Type B pancreatic cell (in vitro differentiated cells): ENCODE measurements at regions not wholly inside any gene's neighbourhood (a gene's known extent, or its start where the extent isn't known, plus 50 kb on each side); places are given as distances from the start of the nearest gene placed in this dataset.

Experiments used
- DNase-seq: peaks from one replicate; pipeline ENCODE4 v3.0.0; 2021; ENCODE audit warnings: mixed read lengths; ENCODE audit not compliant: unreplicated experiment; ENCODE audit errors: extremely low spot score
- H3K27ac Mint-ChIP-seq: 2 replicates; pipeline ENCODE4 v1.8.0; 2021; ENCODE audit warnings: mild to moderate bottlenecking, mixed read lengths
- H3K27me3 Mint-ChIP-seq: 2 replicates; pipeline ENCODE4 v1.8.0; 2021; ENCODE audit warnings: mixed read lengths
- H3K36me3 Mint-ChIP-seq: 2 replicates; pipeline ENCODE4 v1.8.0; 2021; ENCODE audit warnings: mixed read lengths
- H3K4me1 Mint-ChIP-seq: one replicate; pipeline ENCODE4 v1.8.0; 2021; ENCODE audit warnings: mixed read lengths; ENCODE audit not compliant: unreplicated experiment
- H3K4me3 Mint-ChIP-seq: 2 replicates; pipeline ENCODE4 v1.8.0; 2021; ENCODE audit warnings: mild to moderate bottlenecking, mixed read lengths
- H3K9me3 Mint-ChIP-seq: 2 replicates; pipeline ENCODE4 v1.8.0; 2021; ENCODE audit warnings: mixed read lengths
- TF ChIP-seq, protein P1 (sequence below): fragments of 200-600 bp; sonication (generic); conservative IDR thresholded peaks from 2 replicates; pipeline ENCODE4 v1.5.0; 2021; ENCODE audit warnings: antibody characterized with exemption, mild to moderate bottlenecking

DNA sequence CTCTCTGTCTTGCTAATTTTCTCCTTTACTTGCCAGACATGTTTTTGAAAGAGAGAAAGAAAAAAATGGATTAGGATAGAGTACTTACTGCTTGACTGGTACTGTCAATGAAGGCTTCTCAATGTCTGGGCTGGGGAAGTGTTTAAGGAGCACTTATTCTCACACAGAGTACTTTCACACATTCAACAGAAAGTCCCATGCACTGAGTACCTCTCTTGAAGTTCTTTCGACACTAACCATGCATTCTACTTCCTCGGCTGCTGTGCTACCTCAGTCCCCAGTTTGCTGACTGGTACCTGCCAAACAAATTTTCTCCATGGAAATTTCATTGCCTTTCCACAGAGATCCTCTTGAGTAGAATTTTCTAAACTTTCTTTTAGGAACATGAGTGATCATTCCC is 281.9 kb downstream of the RBM26 start:
- H3K4me3 Mint-ChIP-seq: no peak overlapping the region
- no peak overlapping the region for H3K27ac Mint-ChIP-seq
- TF ChIP-seq, protein P1, sequence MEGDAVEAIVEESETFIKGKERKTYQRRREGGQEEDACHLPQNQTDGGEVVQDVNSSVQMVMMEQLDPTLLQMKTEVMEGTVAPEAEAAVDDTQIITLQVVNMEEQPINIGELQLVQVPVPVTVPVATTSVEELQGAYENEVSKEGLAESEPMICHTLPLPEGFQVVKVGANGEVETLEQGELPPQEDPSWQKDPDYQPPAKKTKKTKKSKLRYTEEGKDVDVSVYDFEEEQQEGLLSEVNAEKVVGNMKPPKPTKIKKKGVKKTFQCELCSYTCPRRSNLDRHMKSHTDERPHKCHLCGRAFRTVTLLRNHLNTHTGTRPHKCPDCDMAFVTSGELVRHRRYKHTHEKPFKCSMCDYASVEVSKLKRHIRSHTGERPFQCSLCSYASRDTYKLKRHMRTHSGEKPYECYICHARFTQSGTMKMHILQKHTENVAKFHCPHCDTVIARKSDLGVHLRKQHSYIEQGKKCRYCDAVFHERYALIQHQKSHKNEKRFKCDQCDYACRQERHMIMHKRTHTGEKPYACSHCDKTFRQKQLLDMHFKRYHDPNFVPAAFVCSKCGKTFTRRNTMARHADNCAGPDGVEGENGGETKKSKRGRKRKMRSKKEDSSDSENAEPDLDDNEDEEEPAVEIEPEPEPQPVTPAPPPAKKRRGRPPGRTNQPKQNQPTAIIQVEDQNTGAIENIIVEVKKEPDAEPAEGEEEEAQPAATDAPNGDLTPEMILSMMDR: no peak
- H3K36me3 Mint-ChIP-seq: no peaks in the 10 kb centered on the region
- H3K9me3 Mint-ChIP-seq: no peaks in the 10 kb centered on the region
- H3K27me3 Mint-ChIP-seq: no peaks in the 10 kb centered on the region
- no peak for DNase-seq
- H3K4me1 Mint-ChIP-seq: no peaks in the 10 kb centered on the region

- no peak overlapping the region for H3K27ac Mint-ChIP-seq
- DNase-seq: no peak
- TF ChIP-seq, protein P1: no peak
- no peaks in the 10 kb centered on the region for H3K27me3 Mint-ChIP-seq
- H3K9me3 Mint-ChIP-seq: no peaks in the 10 kb centered on the region
- H3K36me3 Mint-ChIP-seq: no peaks in the 10 kb centered on the region
- no peaks in the 10 kb centered on the region for H3K4me1 Mint-ChIP-seq
- H3K4me3 Mint-ChIP-seq: no peak overlapping the region
These were observed 284.8 kb downstream of the RBM26 start for GRCh38 chr13:79121286-79121685.

- DNase-seq: no peak
- Mint-ChIP-seq H3K9me3 (no peaks in the 10 kb centered on the region), H3K27me3 (no peaks in the 10 kb centered on the region), H3K4me3 (no peak overlapping the region), H3K36me3 (no peaks in the 10 kb centered on the region), H3K4me1 (no peaks in the 10 kb centered on the region), H3K27ac (no peak overlapping the region)
- TF ChIP-seq, protein P1: no peak
These were observed 286.4 kb downstream of the RBM26 start for GRCh38 chr13:79119578-79120107.

DNA sequence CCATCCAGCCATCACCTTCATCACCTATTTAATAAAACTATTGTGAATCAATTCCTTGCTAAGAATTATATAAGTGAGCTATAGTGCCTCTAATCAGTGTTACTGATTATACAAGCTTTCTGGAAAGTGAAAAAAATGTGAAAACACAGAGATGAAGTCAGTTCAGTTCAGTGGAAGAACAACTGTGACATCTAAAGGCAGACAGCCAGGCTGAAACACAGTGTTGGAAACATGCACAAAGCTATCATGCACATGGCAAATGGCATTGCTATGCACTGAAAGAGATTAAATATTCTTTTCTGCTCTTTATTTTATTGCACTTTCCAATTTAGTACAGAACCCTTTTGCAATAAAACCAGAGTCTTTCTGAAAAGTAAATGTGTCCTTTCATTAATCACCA is 294.0 kb downstream of the RBM26 start:
- DNase-seq: no peak
- TF ChIP-seq, protein P1: no peak
- Mint-ChIP-seq H3K4me1 (no peaks in the 10 kb centered on the region), H3K36me3 (no peaks in the 10 kb centered on the region), H3K9me3 (no peaks in the 10 kb centered on the region), H3K4me3 (no peak overlapping the region), H3K27me3 (peaks cover 3% of the 10 kb centered on the region), H3K27ac (no peak overlapping the region)

DNA sequence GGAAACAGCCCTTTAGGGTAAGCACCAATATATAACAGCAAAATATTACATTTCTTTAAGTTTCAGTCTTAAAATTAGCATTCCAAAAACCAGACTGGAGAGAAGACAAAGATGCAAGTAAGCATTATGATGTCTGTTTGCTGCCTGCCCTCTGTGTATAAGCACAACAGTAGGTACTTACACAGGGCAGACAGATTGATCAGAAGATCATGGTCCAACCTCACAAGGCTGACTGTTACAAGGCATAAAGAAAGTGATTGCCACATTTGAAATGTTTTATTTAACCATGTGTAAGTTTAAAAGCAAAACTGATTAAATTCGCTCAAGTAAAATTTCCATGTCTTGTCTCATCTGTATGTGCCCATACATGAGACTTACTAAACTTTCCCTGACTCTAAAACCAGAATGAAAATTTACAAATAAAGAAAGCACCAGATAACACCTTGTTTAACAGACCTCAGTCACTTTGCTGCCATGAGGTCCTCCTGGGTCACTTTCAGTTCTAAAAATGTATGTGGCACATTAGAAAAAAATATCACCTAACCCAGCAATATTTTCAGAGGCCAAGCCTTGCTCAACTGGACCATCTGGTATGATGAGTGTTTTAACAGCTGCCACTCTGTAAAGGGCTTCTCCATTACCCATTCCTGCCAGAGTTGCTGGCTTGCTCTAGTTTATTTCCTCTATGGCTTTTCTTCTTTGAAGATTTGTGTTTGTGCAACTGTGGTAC is 297.0 kb downstream of the RBM26 start:
- H3K4me1 Mint-ChIP-seq: no peaks in the 10 kb centered on the region
- TF ChIP-seq, protein P1: no peak
- no peak overlapping the region for H3K27ac Mint-ChIP-seq
- no peaks in the 10 kb centered on the region for H3K36me3 Mint-ChIP-seq
- H3K9me3 Mint-ChIP-seq: no peaks in the 10 kb centered on the region
- peaks cover 3% of the 10 kb centered on the region for H3K27me3 Mint-ChIP-seq
- no peak overlapping the region for H3K4me3 Mint-ChIP-seq
- no peak for DNase-seq
